HepG2 (cell line): ENCODE measurements at regions not wholly inside any gene's neighbourhood (a gene's known extent, or its start where the extent isn't known, plus 50 kb on each side); places are given as distances from the start of the nearest gene placed in this dataset.

Experiments
- GABPA ChIP-seq, 2 experiments: IDR thresholded peaks; 2 replicates each; pipeline ENCODE4 v1.6.1; 2011 to 2016; ENCODE audit warnings: low read depth in 2 of 2, low read length in 1 of 2, missing biosample characterization in 1 of 2, missing genetic modification characterization in 1 of 2
- HNRNPH1 ChIP-seq: fragments of 200-400 bp; formaldehyde crosslinking; optimal IDR thresholded peaks from 2 replicates; pipeline ENCODE3; 2017; ENCODE audit warnings: mild to moderate bottlenecking, low read depth, low read length
- JUNB ChIP-seq: sonication (generic); formaldehyde crosslinking; IDR thresholded peaks from 2 replicates; pipeline ENCODE4 v1.8.0; 2022; ENCODE audit warnings: missing genetic modification reagents, mild to moderate bottlenecking, borderline replicate concordance
- KAT2B ChIP-seq: fragments of 150-350 bp; IDR thresholded peaks from 2 replicates; pipeline ENCODE4 v1.6.1; 2014; ENCODE audit warnings: low read depth, low read length, borderline replicate concordance
- KAT7 ChIP-seq: IDR thresholded peaks from 2 replicates; pipeline ENCODE4 v1.6.1; 2018; ENCODE audit warnings: borderline replicate concordance, missing compliant biosample characterization
- TAF15 ChIP-seq: fragments of 200-400 bp; formaldehyde crosslinking; IDR thresholded peaks from one replicate; pipeline ENCODE4 v1.6.1; 2018; ENCODE audit warnings: mild to moderate bottlenecking, low read depth, low read length; ENCODE audit not compliant: poor library complexity, severe bottlenecking
- ZBTB8A ChIP-seq: sonication (generic); formaldehyde crosslinking; IDR thresholded peaks from 2 replicates; pipeline ENCODE4 v1.4.0; 2020; ENCODE audit warnings: mild to moderate bottlenecking, low read depth, missing genetic modification reagents, borderline replicate concordance
- TF ChIP-seq, protein P1 (sequence below): sonication (generic); formaldehyde crosslinking; IDR thresholded peaks from 2 replicates; pipeline ENCODE4 v1.8.0; 2022; ENCODE audit warnings: missing genetic modification reagents, mild to moderate bottlenecking, borderline replicate concordance

DNA sequence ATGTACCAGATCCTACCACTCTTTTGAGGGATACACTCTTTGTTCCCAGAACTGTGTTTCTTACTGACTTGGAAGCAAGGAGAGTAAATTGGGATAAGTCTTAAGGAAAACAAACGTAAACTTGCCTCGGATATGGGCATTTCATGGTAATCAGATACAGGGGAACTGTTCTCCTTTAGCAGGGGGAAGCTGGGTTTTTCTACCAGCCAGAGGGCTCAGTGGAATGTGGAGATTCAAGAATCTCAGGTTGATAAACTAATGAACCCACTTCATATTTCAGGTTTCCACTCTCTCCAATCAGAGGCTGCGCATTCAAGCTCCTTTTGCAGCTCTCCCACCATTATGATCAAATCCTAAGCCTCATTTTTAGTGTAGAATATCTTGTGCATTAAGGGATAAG lies 676.5 kb upstream of the FSHR start:
- TF ChIP-seq KAT7 (CRISPR knock-in tag) (no peak), TAF15 (no peak), JUNB (CRISPR knock-in tag) (no peak), KAT2B (no peak), GABPA (IDR thresholded peaks at IDR 0.05; ENCODE audit: low read depth, low read length) (no peak), GABPA (CRISPR knock-in tag; IDR thresholded peaks at IDR 0.05; ENCODE audit: low read depth) (no peak), ZBTB8A (CRISPR knock-in tag) (no peak), HNRNPH1 (no peak)
- TF ChIP-seq, protein P1, sequence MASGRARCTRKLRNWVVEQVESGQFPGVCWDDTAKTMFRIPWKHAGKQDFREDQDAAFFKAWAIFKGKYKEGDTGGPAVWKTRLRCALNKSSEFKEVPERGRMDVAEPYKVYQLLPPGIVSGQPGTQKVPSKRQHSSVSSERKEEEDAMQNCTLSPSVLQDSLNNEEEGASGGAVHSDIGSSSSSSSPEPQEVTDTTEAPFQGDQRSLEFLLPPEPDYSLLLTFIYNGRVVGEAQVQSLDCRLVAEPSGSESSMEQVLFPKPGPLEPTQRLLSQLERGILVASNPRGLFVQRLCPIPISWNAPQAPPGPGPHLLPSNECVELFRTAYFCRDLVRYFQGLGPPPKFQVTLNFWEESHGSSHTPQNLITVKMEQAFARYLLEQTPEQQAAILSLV, result no peak
